ENCODE measurements at regions not wholly inside any gene's neighbourhood (a gene's known extent, or its start where the extent isn't known, plus 50 kb on each side); places are given as distances from the start of the nearest gene placed in this dataset.
"Not testable (repeated sequence)": the region's sequence is repeated elsewhere in the genome, so short reads cannot be mapped to it uniquely, and the experiment has no call there.

DNA sequence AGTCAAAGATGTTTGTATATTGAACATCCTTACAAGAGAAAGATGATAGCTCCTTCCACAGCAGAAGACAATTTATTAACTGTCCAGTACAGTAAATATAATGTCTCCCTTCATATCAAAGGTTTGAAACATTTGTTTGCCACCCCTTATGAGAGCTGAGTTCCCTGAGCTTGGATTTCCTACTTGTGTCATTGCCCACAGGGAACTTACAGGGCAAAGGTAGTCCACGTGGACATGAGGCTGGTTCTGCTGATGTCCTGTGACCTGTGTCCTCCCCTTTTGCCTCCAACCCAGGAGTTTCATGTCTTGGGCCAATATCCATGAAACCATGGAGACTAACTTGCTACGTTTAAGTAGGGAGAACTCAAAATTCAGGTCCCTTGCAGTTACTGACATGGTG is 66.4 kb upstream of the SRRM3 start:
- not testable (repeated sequence) for H3K9me3 Mint-ChIP-seq; H3K4me3 Mint-ChIP-seq; H3K27ac Mint-ChIP-seq; ATAC-seq (replicated peaks); DNase-seq; H3K36me3 Mint-ChIP-seq (ENCODE audit: insufficient read depth)
- Mint-ChIP-seq H3K4me1 (ENCODE audit: low read depth in 2 of 2) (peaks cover 0 to 11% of the 10 kb centered on the region in 2 donors), H3K27me3 (peaks cover 30 to 78% of the 10 kb centered on the region in 2 donors)

DNA sequence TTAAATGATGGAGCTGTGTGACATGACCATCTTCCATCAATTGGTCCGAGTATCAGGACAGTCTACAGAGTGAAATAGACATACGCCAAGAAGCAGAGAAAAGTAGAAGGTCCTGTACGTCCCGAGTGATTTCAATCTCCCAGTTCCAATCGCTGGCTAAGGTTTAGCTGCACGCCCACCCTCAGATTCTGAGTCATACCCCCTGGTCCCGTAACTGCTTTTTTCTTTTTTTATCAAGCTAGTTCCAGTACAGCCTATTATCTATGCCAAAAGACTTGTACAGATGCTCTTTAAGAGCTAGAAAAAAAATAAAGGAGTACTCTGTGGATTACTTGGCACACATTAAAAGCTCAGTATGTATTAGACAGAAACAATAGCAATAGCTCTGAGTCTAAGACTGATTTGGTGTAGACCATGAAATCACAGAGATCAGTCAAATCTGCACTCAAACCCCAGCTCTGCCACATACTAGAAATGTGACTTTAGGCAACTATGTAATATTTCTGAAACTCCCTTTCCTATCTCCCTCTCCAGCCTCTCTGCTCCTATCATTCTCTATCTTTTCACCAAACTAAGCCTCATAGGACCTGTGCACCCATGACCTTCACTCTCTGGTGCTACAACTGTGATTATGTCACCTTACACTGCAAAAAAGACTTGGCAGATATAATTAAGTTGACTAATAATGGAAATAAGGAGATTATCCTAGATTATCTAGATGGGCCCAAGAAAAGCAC is 63.0 kb upstream of the SRRM3 start:
- not testable (repeated sequence) for H3K4me3 Mint-ChIP-seq; DNase-seq; H3K9me3 Mint-ChIP-seq; ATAC-seq (replicated peaks); H3K4me1 Mint-ChIP-seq (ENCODE audit: low read depth in 2 of 2); H3K36me3 Mint-ChIP-seq (ENCODE audit: insufficient read depth)
- Mint-ChIP-seq H3K27ac (peak overlapping the region in 1 of 2 donors; percentile 65), H3K27me3 (peaks cover 17 to 56% of the 10 kb centered on the region in 2 donors)

DNA sequence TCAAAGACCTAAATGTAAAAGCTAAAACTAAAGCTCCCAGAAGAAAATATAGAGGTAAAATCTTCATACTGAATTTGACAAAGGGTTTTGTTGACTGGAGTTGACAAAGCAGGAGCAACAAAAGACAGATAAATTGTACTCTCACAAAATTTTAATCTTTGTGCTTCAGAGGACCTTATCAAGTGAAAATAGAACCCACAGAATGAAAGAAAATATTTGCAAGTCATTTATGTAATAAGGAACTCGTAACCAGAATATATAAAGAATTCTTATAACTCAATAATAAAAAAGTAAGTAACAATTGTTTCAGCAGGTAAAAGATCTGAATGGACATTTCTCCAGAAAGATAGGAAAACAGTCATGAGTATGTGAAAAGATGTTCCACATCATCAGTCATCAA is 62.0 kb upstream of the SRRM3 start:
- ATAC-seq (replicated peaks) (no peak), DNase-seq (no peak)
- Mint-ChIP-seq H3K27ac (no peak overlapping the region), H3K9me3 (no peaks in the 10 kb centered on the region), H3K4me3 (no peak overlapping the region), H3K27me3 (peaks cover 10 to 47% of the 10 kb centered on the region in 2 donors), H3K4me1 (ENCODE audit: low read depth in 2 of 2) (peaks cover 0 to 7% of the 10 kb centered on the region in 2 donors), H3K36me3 (ENCODE audit: insufficient read depth) (no peaks in the 10 kb centered on the region)

DNA sequence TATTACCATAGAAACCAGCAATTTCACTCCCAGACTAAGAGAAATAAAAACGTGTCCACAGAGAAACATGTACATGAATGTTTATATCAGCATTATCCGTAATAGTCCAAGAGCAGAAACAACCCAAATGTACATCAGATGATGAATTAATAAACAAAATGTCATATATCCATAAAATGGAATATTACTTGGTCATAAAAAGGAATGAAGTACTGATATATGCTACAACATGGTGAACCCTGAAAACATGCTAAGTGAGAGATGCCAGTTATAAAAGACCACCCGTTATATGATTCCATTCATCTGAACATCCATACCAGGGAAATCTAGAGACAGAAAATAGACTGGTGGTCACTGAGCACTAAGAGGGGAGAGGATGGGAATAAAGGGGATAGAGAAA is 61.4 kb upstream of the SRRM3 start:
- not testable (repeated sequence) for H3K4me1 Mint-ChIP-seq (ENCODE audit: low read depth in 2 of 2); H3K4me3 Mint-ChIP-seq; H3K27ac Mint-ChIP-seq; H3K9me3 Mint-ChIP-seq; H3K36me3 Mint-ChIP-seq (ENCODE audit: insufficient read depth); DNase-seq; ATAC-seq (replicated peaks)
- peaks cover 10 to 41% of the 10 kb centered on the region in 2 donors for H3K27me3 Mint-ChIP-seq

DNA sequence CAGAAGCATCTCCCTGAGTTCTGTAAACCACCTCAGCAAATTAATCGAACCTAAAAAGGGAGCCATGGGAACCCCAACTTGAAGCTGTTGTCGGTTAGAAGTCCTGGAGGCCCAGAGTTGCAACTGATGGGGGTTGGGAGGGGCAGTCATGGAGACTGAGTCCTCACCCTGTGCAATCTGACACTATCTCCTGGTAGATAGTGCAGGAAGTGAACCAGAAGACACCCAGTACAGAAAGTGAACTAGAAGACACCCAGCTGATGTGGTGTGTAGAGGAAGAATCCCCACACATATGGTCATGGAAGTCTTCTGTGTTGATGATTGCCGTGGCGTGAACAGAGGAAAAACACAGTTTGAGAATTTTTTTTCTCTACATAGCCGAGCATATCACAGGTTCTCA is 58.8 kb upstream of the SRRM3 start:
- Mint-ChIP-seq H3K27ac (peak overlapping the region in 1 of 2 donors; percentile 56), H3K36me3 (ENCODE audit: insufficient read depth) (no peaks in the 10 kb centered on the region), H3K4me1 (ENCODE audit: low read depth in 2 of 2) (peaks cover 0 to 7% of the 10 kb centered on the region in 2 donors), H3K9me3 (no peaks in the 10 kb centered on the region), H3K4me3 (peak overlapping the region in 1 of 2 donors; percentile 39), H3K27me3 (peaks cover 6 to 22% of the 10 kb centered on the region in 2 donors)
- DNase-seq (no peak), ATAC-seq (replicated peaks) (no peak)

DNA sequence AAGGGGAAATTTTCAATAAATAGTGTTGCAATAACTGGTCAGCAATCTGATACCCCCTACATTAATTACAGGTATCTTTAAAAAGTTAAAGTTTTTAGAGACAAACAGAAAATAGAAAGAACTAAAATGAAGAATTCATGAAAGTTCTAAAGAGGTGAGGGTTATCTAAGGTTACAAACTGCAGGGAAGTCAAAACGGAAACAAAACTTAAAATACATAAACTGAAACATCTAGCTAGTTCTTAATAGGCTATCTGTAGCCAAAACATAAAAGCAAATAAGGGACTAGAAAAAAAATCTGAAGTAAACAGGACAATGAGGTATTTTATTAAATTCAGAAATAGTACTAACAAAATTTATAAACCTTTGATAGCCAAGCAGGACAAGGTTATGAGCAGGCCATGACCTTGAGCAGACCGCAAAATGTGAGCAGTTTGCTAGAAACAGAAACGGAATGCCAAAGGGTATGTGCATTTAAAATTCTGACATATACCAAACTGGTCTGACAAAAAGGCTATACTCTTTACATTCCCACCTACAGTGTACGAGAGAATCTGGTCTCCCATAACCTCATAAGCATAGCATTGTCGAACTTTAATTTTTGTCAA is 56.9 kb upstream of the SRRM3 start:
- ATAC-seq (replicated peaks); DNase-seq; H3K36me3 Mint-ChIP-seq (ENCODE audit: insufficient read depth); H3K9me3 Mint-ChIP-seq; H3K4me1 Mint-ChIP-seq (ENCODE audit: low read depth in 2 of 2); H3K4me3 Mint-ChIP-seq; H3K27ac Mint-ChIP-seq: not testable (repeated sequence)
- H3K27me3 Mint-ChIP-seq, result peaks cover 0 to 24% of the 10 kb centered on the region in 2 donors

DNA sequence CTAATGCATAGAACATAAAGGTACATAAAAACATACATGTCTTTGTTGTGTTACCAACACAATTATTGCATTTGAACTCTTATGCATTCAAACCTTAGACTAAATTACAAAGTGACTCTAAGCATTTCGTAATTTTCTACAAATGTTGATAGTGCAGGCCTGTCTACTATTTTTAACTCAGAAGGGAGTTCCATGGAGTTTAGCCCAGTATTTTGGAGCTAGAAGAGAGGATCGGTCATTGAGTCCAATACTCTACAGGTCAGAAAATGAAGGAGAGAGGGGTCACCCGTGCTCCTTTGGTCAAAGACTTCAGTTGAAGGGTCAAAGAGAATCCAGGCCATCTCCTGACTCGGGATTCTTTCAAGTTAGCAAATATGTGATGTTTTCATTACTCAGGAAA is 55.3 kb upstream of the SRRM3 start:
- Mint-ChIP-seq H3K27ac (no peak overlapping the region), H3K36me3 (ENCODE audit: insufficient read depth) (no peaks in the 10 kb centered on the region), H3K4me3 (no peak overlapping the region), H3K4me1 (ENCODE audit: low read depth in 2 of 2) (peaks cover 0 to 7% of the 10 kb centered on the region in 2 donors), H3K9me3 (no peaks in the 10 kb centered on the region), H3K27me3 (peaks cover 0 to 23% of the 10 kb centered on the region in 2 donors)
- no peak for ATAC-seq (replicated peaks)
- DNase-seq, result no peak

DNA sequence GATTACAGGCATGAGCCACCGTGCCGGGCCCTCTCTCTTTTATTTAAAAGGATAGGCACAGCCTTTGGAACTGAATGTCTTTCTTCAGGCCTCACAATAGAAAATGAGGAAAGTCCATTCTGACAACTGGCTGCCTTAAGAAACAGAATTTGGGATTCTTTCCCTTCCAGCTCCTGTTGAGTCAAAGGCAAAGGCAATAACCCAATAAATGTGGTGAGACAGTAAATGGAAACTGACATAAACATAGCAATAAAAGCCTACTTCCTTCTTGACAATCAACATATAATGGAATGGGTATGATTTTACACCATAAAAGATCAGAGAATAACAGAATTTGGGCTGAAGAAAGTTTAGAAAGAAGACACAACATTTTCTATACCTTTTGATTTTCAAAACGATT is 52.7 kb upstream of the SRRM3 start:
- H3K4me3 Mint-ChIP-seq; H3K27ac Mint-ChIP-seq; H3K9me3 Mint-ChIP-seq; DNase-seq; H3K36me3 Mint-ChIP-seq (ENCODE audit: insufficient read depth); H3K4me1 Mint-ChIP-seq (ENCODE audit: low read depth in 2 of 2); ATAC-seq (replicated peaks): not testable (repeated sequence)
- H3K27me3 Mint-ChIP-seq, result peaks cover 0 to 19% of the 10 kb centered on the region in 2 donors

DNA sequence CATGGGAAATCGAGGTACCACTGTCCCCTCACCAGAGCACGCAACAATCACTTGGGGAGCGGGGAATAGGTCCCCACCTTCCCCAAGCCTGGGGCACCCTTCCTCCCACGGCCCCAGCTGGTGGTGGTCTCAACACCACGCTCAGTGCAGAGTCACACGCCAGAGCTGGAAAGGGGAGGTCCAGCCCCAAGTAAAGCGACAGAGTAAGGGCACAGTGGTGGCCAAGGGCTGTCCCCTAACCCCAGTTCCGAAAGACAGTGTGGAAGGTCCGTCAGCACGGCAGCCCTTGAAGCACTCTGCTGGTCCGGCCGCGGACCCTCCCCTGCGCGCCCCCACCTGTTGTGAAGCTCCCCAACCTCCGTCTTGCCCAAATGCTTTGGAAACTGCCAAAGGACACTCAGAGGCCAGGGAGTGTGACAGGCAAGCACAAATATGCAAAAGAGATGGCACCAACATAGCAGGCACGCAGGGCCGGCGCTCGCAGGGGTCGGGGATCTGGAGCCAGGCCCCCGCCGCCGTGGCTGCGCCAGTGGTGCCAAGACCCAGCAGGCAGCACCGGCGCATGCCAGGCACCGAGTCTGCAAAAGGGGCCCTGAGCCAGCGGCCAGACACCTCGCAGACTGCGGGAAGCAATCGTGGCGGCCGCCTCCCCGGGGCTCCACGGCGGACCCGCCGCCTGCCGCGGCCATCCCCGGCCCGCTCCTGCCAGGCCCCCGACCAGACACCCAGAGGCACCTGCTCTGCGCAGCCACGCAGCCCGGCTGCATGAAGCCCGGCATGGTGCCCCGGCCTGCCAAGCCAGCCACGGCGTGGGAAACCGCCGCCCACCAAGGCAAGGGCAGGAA is 51.6 kb upstream of the SRRM3 start:
- Mint-ChIP-seq H3K36me3 (ENCODE audit: insufficient read depth) (no peaks in the 10 kb centered on the region), H3K27me3 (peaks cover 0 to 19% of the 10 kb centered on the region in 2 donors), H3K27ac (peak overlapping the region in 1 of 2 donors; percentile 31), H3K4me1 (ENCODE audit: low read depth in 2 of 2) (peaks cover 4 to 10% of the 10 kb centered on the region in 2 donors), H3K9me3 (no peaks in the 10 kb centered on the region), H3K4me3 (no peak overlapping the region)
- ATAC-seq (replicated peaks) (no peak), DNase-seq (no peak)

Measured in effector memory CD8-positive, alpha-beta T cell (primary cell).